Left lung (tissue), 4 donors: ENCODE measurements at regions not wholly inside any gene's neighbourhood (a gene's known extent, or its start where the extent isn't known, plus 50 kb on each side); places are given as distances from the start of the nearest gene placed in this dataset.

ENCODE experiments used
- ATAC-seq: fragments of 200-7000 bp; cut with Tn5 transposase; one replicate; pipeline ENCODE4 v1.9.1; 2020; ENCODE audit warnings: moderate library complexity
- DNase-seq, 4 donors: peaks; one replicate each; pipeline ENCODE4 v3.0.0-alpha.2; 2013 to 2020
- H3K27ac ChIP-seq, 2 donors: fragments of 200-600 bp; sonication (generic) in 1 of 2; one replicate each; pipeline versions ENCODE4 v1.5.0 to v1.8.0; 2020 to 2021
- H3K27me3 ChIP-seq, 2 donors: fragments of 200-600 bp; sonication (generic) in 1 of 2; one replicate each; pipeline versions ENCODE4 v1.5.0 to v1.8.0; 2020 to 2021
- H3K36me3 ChIP-seq, 2 donors: fragments of 200-600 bp; sonication (generic) in 1 of 2; one replicate each; pipeline versions ENCODE4 v1.5.0 to v1.8.0; 2020 to 2021
- H3K4me1 ChIP-seq, 2 donors: fragments of 200-600 bp; one replicate each; pipeline ENCODE4 v1.8.0; 2021
- H3K4me3 ChIP-seq, 2 donors: fragments of 200-600 bp; sonication (generic) in 1 of 2; one replicate each; pipeline versions ENCODE4 v1.5.0 to v1.8.0; 2020 to 2021; ENCODE audit warnings: mild to moderate bottlenecking in 1 of 2
- H3K9me3 ChIP-seq, 2 donors: fragments of 200-600 bp; sonication (generic) in 1 of 2; one replicate each; pipeline versions ENCODE4 v1.5.0 to v1.8.0; 2020 to 2021
- intact Hi-C, 2 donors: fragments of 100-400 bp; cut with DNase I; formaldehyde crosslinking; loops; one replicate each; pipeline versions ENCODE4 v1.11.2 to v1.14.2; 2022
- TF ChIP-seq, protein P1 (sequence below), 2 donors: fragments of 200-600 bp; sonication (generic) in 1 of 2; IDR thresholded peaks; one replicate each; pipeline versions ENCODE4 v1.5.0 to v1.8.0; 2021; ENCODE audit warnings: antibody characterized with exemption in 2 of 2
- donor health status: DM: no; HTN: yes; CAD: no.
- donor health status: DM: no; HTN: no; CAD: no.

DNA sequence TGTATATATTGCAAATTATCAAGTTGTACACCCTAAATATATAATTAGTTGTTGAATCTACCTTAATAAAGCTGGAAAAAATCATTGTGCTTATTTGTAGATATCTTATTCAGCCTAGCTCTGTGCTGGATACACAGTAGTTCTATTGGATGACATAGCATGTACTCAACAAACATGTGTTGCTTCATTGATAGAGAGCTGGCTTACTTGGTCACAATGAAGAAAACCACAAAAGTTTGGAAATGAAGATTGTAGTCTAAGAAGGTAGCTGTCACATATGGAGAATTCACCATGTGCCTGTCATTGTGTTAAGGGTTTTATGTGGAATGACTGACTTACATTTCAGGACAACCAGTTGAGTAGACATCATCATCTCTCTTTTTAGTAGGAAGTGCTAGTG lies 278.9 kb downstream of the LMO7 start:
- Histone ChIP-seq H3K9me3 (no peaks in the 10 kb centered on the region), H3K36me3 (no peaks in the 10 kb centered on the region), H3K4me3 (no peak overlapping the region), H3K27ac (no peak overlapping the region), H3K27me3 (no peaks in the 10 kb centered on the region), H3K4me1 (no peaks in the 10 kb centered on the region)
- TF ChIP-seq, protein P1, sequence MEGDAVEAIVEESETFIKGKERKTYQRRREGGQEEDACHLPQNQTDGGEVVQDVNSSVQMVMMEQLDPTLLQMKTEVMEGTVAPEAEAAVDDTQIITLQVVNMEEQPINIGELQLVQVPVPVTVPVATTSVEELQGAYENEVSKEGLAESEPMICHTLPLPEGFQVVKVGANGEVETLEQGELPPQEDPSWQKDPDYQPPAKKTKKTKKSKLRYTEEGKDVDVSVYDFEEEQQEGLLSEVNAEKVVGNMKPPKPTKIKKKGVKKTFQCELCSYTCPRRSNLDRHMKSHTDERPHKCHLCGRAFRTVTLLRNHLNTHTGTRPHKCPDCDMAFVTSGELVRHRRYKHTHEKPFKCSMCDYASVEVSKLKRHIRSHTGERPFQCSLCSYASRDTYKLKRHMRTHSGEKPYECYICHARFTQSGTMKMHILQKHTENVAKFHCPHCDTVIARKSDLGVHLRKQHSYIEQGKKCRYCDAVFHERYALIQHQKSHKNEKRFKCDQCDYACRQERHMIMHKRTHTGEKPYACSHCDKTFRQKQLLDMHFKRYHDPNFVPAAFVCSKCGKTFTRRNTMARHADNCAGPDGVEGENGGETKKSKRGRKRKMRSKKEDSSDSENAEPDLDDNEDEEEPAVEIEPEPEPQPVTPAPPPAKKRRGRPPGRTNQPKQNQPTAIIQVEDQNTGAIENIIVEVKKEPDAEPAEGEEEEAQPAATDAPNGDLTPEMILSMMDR (IDR thresholded peaks at IDR 0.05): no peak
- no peak for ATAC-seq
- DNase-seq: no peak
- intact Hi-C loops: no loop called here

DNA sequence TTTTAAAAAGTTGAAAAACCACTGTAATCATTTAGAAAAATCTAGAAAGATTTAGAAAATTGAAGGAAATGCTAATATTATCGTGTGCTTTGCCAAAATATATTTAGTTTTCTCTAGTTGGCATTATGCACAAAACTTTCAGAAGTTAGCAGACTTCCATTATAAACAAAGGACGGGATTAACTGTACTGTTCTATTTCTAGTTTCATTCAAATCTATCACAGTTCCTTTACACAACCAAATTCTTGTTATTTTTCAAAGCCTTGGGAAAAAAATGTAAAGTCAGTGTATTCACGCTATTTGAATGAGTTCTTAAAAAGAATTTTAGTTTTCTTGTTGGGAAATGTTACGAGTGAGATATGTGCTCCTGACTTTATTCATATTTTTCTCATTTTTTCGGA lies 277.8 kb downstream of the LMO7 start:
- no peaks in the 10 kb centered on the region for H3K4me1 ChIP-seq
- TF ChIP-seq, protein P1 (IDR thresholded peaks at IDR 0.05): no peak
- H3K4me3 ChIP-seq: no peak overlapping the region
- no peaks in the 10 kb centered on the region for H3K9me3 ChIP-seq
- DNase-seq (no peak), ATAC-seq (no peak)
- intact Hi-C loops: no loop called here
- no peaks in the 10 kb centered on the region for H3K36me3 ChIP-seq
- no peak overlapping the region for H3K27ac ChIP-seq
- no peaks in the 10 kb centered on the region for H3K27me3 ChIP-seq

DNA sequence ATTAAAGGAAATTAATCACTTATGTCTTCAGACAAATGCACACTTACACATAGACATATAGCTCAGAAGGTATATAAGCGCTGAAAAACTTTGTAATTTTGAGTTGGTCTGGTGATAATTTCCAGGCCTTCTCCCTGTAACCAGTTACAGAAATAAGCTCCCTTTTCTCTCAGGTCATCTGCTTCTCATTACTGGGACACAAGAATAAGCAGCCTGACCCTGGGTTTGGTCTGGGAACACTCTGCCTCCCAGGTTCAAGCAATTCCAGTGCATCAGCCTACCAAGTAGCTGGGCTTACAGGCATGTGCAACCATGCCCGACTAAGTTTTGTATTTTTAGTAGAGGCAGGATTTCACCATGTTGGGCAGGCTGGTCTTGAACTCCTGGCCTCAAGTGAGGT lies 274.5 kb downstream of the LMO7 start:
- Histone ChIP-seq H3K9me3 (no peaks in the 10 kb centered on the region), H3K27me3 (no peaks in the 10 kb centered on the region), H3K4me1 (no peaks in the 10 kb centered on the region), H3K36me3 (no peaks in the 10 kb centered on the region), H3K4me3 (no peak overlapping the region), H3K27ac (no peak overlapping the region)
- intact Hi-C loops: no loop called here
- DNase-seq (no peak), ATAC-seq (no peak)
- TF ChIP-seq, protein P1 (IDR thresholded peaks at IDR 0.05): no peak
